Activated CD4-positive, alpha-beta T cell treated with anti-CD3 and anti-CD28 coated beads, Interleukin-2, amount 50 U/mL, for 24 hours (primary cell): ENCODE measurements at regions not wholly inside any gene's neighbourhood (a gene's known extent, or its start where the extent isn't known, plus 50 kb on each side); places are given as distances from the start of the nearest gene placed in this dataset.
"Not testable (repeated sequence)": the region's sequence is repeated elsewhere in the genome, so short reads cannot be mapped to it uniquely, and the experiment has no call there.

ENCODE experiments used
- DNase-seq, 2 donors: peaks; one replicate each; pipeline ENCODE4 v3.0.0-alpha.2; 2020; ENCODE audit warnings: low read depth in 1 of 2, low spot score in 1 of 2

- no peak for DNase-seq
Measured at GRCh38 chr2:145909766-145910165, 1389.8 kb upstream of the ZEB2 start.

GRCh38 chr2:145909175-145909755, 1389.3 kb upstream of the ZEB2 start:
- DNase-seq, result no peak

GRCh38 chr2:145906354-145906753, 1386.4 kb upstream of the ZEB2 start:
- DNase-seq, result no peak

- no peak for DNase-seq
Measured at GRCh38 chr2:145905371-145905770, 1385.5 kb upstream of the ZEB2 start.

- no peak for DNase-seq
Measured at GRCh38 chr2:145897151-145897550, 1377.2 kb upstream of the ZEB2 start.

GRCh38 chr2:145887915-145888314, 1368.0 kb upstream of the ZEB2 start:
- DNase-seq, result no peak

GRCh38 chr2:145880997-145881396, 1361.1 kb upstream of the ZEB2 start:
- DNase-seq, result not testable (repeated sequence)

GRCh38 chr2:145875016-145875415, 1355.1 kb upstream of the ZEB2 start:
- DNase-seq, result no peak

GRCh38 chr2:145874466-145874865, 1354.5 kb upstream of the ZEB2 start:
- DNase-seq, result no peak

GRCh38 chr2:145864501-145864900, 1344.6 kb upstream of the ZEB2 start:
- DNase-seq, result no peak

- DNase-seq, result no peak
Measured at GRCh38 chr2:145861940-145862339, 1342.0 kb upstream of the ZEB2 start.

GRCh38 chr2:145860083-145860482, 1340.2 kb upstream of the ZEB2 start:
- no peak for DNase-seq

GRCh38 chr2:145855142-145855541, 1335.2 kb upstream of the ZEB2 start:
- no peak for DNase-seq

- DNase-seq, result no peak
Measured at GRCh38 chr2:145854039-145854755, 1334.3 kb upstream of the ZEB2 start.

- no peak for DNase-seq
Measured at GRCh38 chr2:145851730-145852129, 1331.8 kb upstream of the ZEB2 start.

GRCh38 chr2:145849466-145849865, 1329.5 kb upstream of the ZEB2 start:
- DNase-seq, result no peak

GRCh38 chr2:145846982-145847381, 1327.1 kb upstream of the ZEB2 start:
- no peak for DNase-seq

GRCh38 chr2:145845923-145846322, 1326.0 kb upstream of the ZEB2 start:
- DNase-seq, result no peak

GRCh38 chr2:145845207-145845894, 1325.4 kb upstream of the ZEB2 start:
- DNase-seq, result no peak

GRCh38 chr2:145841973-145842372, 1322.1 kb upstream of the ZEB2 start:
- DNase-seq, result no peak

GRCh38 chr2:145836986-145837385, 1317.1 kb upstream of the ZEB2 start:
- DNase-seq, result no peak

GRCh38 chr2:145835665-145836064, 1315.7 kb upstream of the ZEB2 start:
- no peak for DNase-seq
